EL (cell line): ENCODE measurements at regions not wholly inside any gene's neighbourhood (a gene's known extent, or its start where the extent isn't known, plus 50 kb on each side); places are given as distances from the start of the nearest gene placed in this dataset.

Experiments used
- DNase-seq: peaks from one replicate; pipeline ENCODE4 v3.0.0-alpha.2; 2016

DNA sequence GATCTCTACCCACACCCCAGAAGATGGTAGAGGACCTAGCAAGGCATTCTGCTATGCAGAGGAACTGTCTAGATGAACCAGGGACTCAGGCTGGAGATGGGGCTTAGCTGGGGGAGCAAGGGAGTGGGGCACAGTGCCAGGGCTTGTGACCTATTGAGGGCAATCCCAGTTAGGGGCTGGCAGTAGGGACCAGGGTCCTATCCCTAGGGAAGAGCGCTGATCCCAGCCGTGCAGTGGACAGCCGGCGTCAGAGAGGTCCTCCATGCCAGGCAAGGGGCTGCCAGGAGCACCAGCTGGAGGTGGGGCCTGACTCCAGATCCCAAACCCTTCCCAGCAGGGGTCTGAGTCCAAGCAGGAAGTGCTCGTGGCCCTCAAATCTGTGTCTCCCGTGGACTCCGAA lies 52.7 kb upstream of the NEURL1B start:
- DNase-seq = no peak

DNA sequence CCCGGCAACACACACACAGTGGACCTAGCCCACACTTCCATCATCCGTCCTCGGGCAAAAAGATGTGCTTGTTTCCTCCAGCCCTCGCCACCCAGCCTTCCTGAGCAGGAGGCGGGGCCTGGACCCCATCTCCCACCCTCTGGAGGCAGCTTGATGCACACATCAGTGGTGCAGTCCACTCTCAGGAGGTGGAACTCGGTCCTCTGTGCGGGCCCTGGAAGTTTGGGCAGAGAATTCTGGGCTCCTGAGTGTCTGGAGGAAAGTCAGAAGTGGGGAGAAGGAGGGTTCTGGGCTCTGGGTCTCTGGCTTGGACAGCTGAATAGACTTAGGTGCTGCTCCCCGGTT lies 54.0 kb upstream of the NEURL1B start:
- DNase-seq = no peak

DNA sequence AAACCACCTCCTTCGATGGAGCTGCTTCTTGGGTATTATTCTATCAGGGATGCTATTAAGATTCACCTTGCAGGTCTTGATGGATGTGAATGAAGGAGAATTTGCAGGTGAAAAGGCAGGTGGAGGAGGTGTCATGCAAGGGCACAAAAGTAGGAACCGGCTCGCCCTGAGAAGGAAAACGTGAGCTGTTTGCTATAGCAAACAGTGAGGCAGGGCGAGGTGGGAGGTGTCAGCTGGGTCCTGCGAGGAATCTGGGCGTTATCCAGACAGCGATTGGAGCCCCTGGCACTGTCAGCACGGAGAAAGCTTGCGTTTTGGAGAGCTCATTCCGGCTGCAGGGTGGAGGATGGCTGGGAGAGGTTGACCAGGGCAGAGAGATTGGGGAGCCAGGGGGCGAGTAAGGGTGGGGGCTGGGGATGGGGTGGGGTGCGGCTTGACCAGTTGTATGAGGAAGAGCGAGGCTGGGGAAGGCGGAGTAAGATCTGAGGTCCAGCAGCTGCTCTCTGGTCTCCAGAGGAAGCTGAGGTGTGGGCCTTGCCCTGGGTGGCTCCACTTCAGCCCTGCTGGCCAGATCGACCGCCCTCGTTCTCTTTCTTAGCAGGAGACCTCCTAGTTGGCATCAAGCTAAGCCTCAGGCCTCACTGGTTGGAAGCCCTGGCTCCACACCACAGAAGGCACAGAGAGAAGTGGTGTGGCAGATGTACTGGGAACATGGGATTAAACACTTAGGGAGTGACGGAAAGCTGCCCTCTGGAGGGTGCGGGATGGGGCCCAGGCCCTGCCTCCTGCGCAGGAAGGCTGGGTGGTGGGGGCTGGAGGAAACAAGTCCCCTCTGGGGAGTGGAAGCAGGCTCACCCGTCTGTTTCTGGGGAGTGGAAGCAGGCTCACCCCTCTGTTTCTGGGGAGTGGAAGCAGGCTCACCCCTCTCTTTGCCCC lies 54.7 kb upstream of the NEURL1B start:
- no peak for DNase-seq

DNA sequence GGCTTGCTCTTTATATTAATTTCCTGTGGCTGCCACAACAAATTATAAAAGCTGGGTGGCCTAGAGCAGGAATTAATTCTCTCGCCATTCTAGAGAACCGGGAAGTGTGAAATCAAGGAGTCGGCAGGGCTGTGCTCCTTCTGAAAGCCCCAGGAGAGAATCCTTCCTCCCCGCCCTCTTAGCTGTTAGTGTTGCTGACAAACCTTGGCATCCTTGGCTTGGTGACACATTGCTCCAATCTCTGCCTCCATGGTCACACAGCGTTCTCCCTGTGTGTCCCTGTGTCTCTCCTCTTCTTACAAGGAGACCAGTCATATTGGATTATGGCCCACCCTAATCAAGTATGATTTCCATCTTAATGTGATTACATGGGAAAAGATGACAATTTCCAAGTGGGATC lies 55.9 kb upstream of the NEURL1B start:
- no peak for DNase-seq

GRCh38 chr5:172584638-172585037 lies 56.4 kb upstream of the NEURL1B start:
- no peak for DNase-seq

- DNase-seq = no peak
These were observed 57.0 kb upstream of the NEURL1B start for GRCh38 chr5:172583931-172584511.

GRCh38 chr5:172582940-172583339 lies 58.1 kb upstream of the NEURL1B start:
- no peak for DNase-seq

DNA sequence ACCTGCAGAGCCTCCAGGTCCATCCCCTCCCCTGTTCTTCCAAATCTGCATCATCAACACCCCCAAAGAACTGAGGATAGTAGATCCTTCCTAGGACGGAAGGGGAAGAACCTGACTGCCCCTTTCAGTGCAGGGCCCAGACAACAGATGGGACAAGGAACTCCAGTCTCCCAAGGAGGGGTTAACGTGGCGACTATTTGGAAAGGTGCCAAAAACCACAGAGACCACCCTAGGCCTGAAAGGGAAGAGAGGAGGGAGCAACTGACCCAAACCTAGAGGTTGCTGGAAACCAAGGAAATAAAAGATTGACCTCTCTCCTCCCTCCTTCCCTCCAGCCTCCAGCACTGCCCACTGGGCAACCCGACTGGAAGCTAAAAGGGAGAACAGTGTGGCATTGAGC lies 59.7 kb upstream of the NEURL1B start:
- no peak for DNase-seq

GRCh38 chr5:172579403-172579990 lies 61.6 kb upstream of the NEURL1B start:
- no peak for DNase-seq

DNA sequence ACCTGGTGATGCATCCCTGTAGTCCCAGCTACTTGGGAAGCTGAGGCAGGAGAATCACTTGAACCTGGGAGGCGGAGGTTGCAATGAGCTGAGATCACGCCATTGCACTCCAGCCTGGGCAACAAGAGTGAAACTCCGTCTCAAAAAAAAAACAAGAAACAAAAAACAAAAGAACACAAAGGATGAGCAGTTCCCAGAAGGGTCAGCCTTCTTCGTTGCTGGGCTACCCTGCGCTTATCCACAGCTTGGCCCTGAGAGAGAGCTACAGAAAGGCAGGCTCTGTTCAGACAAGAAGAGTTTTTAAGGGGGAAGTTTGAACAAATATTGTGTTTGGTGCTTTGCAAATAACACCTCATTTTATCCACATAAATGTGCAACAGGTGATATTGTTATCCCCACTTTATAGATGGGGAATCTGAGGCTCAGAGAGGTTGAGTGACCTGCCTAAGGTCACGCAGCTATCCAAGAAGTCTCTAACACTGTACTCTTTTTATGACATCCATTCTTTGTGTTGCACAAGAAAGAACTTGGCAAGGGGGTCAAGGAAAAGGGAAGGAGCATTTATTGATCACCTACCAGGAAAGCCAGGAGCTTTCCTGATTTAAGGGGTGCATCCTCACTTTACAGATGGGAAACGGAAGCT lies 63.7 kb upstream of the NEURL1B start:
- no peak for DNase-seq

DNA sequence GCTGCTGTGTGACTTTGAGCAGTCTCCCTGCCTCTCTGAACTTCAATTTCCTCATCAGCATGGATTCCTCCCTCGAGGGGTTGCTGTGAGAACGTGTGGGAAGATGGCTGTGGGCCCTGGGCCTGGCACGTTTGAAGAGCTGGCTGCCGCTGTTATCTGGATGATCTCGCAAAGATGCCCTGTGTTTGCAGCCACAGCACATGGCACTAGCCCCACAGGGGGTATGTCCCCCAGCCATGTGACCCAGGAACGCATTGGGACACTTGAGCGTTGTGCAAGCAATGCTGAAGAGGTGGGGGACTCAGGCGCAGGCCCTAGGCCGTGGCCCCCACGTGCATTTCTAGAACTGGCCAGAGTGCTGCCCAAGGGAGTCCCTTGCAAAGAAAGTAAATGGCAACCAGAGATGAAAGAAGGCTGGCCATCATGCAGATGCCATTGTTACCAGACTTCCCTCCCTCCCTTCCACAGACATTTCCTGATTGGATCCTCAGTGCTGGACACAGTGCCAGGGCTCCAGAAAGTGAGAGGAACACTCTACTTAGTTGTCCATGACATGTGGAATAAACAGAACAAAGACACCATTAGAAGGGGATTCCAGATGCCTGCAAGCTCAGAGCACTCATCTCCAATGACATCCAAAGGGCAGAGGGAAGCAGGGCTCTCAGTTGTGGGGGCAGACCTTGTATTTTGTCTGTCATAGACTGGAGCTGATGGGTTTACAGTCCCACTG lies 65.1 kb upstream of the NEURL1B start:
- DNase-seq = no peak

GRCh38 chr5:172575416-172575815 lies 65.6 kb upstream of the NEURL1B start:
- DNase-seq = no peak

- no peak for DNase-seq
These were observed 66.2 kb upstream of the NEURL1B start for GRCh38 chr5:172574871-172575223.

- no peak for DNase-seq
These were observed 66.8 kb upstream of the NEURL1B start for GRCh38 chr5:172573986-172574870.

DNA sequence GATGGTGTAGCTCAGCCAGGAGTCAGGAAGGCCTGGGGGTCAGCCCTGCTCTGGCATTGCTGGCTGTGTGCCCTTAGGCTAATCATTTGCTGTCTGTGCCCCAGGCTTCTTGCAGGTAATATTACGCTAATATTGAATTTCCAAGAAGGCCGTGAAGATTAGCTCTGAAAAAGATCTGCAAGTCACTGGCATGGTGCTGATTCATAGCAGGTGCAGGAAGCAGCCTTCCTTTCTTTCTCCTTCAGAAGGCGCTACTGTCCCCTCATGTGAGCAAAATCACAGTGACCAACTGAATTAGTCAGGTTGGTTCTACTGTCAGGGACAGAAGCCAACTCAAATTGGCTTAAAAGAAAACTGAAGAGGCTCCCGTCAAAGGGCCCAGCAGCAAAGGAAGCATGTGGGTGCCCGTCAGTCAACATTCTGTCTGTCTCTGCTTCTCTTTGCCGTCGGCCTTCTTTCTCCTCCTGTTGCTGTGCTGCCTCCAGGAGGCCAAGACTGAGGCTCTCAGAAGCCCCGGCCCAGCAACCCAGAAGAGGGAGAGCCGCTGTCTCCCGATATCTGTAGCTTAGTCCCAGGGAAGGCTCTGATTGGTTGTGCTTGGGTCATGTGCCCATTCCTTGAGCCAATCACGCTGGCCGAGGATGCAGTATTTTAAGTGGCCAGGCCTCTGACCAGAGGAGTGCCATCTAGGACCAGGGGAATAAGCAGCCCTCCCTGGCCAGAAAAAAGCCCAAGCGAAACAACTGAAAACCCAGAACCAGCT lies 67.8 kb upstream of the NEURL1B start:
- DNase-seq = no peak

DNA sequence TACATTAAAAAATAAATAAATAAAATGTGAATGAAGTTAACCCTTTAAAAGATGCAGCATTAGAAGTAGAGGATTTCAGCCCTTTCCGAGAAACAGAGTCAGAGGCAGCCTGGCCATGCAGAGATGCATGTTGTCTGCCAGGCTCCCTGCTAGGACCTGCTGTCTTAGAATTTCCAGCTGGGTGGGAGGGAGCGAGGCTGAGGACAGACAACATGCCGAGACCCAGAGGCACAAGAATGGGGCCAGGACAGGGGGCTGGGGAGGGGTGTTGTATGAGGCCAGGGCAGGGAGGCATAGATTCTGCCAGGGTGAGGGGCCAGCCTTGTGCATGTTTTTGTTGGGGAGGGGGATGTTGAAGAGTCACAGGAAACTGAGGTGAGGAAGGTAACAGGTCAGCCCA lies 68.6 kb upstream of the NEURL1B start:
- DNase-seq = no peak

- DNase-seq = no peak
These were observed 69.2 kb upstream of the NEURL1B start for GRCh38 chr5:172571892-172572291.

DNA sequence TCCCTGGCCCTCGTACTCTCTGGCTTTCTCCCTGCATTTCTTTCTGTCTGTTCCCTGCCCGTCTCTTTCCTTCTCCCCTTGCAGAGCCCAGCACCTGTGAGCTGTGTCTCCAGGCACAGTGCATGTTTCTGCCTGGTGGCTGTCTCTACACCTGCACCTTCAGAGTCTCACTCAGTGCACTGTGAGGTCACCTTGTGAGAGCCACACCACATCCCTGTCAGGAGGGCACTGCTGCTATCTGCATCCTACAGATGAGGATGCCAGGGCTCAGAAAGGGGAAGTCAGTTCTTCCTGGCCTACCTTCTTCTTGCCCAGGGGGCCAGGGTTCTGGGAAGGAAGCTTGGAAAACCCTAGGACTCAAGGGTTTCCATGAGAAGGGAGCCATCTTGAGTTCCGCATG lies 69.7 kb upstream of the NEURL1B start:
- DNase-seq = no peak

- DNase-seq = no peak
These were observed 70.3 kb upstream of the NEURL1B start for GRCh38 chr5:172570594-172571334.

DNA sequence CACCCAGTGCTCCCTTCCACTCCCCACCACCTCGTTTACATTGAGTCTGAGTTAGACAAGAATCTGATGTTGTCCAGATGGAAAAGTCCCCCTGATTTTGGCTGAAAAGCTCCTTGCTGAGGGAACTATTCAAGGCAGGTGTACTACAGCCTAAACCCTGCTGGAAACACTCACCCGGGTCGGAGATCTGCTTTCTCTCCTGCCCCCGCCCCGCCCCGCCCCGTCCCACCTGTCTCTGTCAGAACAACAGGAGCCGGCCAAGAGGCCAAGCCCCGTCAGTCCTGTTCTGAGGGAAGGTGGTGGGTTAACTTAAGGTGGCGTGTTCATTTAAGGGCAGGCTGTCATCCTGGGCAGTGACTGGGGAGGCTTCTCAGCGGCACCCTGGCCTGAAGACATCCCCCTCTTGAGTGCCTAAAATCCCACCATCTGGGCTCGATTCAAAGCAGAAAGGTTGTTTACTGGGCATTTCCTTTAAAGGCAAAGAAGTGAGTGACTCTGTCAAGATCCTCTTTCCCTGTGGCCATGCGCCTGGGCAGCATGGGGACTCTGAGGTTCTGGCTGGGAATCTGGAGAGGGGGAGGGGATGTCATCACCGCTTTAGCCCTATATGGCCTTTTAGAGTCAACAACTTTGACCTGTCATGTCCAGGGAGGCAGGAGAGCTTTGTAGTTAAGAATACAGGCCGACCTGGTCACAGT lies 71.1 kb upstream of the NEURL1B start:
- no peak for DNase-seq
